SW 1271 (cell line): ENCODE measurements at regions not wholly inside any gene's neighbourhood (a gene's known extent, or its start where the extent isn't known, plus 50 kb on each side); places are given as distances from the start of the nearest gene placed in this dataset.
"Not testable (repeated sequence)": the region's sequence is repeated elsewhere in the genome, so short reads cannot be mapped to it uniquely, and the experiment has no call there.

Source experiments
- DNase-seq, 2 experiments: peaks; one replicate each; lab custom pipeline; 2025; lab: John Stamatoyannopoulos, UW

GRCh38 chr12:58419905-58420304 is 478.5 kb downstream of the ATP23 start:
- DNase-seq: no peak

GRCh38 chr12:58420503-58420902 is 479.1 kb downstream of the ATP23 start:
- DNase-seq: peak in 1 of 2 experiments; percentile 5

- no peak for DNase-seq
Measured at GRCh38 chr12:58421990-58422389, 480.6 kb downstream of the ATP23 start.

- no peak for DNase-seq
Measured at GRCh38 chr12:58424735-58425392, 483.5 kb downstream of the ATP23 start.

GRCh38 chr12:58425481-58426392 is 484.4 kb downstream of the ATP23 start:
- DNase-seq: peak in 1 of 2 experiments; percentile 68

- not testable (repeated sequence) for DNase-seq
Measured at GRCh38 chr12:58426437-58426836, 485.1 kb downstream of the ATP23 start.

GRCh38 chr12:58433959-58434358 is 486.3 kb downstream of the LRIG3 start:
- DNase-seq: peak in 1 of 2 experiments; percentile 29

GRCh38 chr12:58434726-58435125 is 485.6 kb downstream of the LRIG3 start:
- DNase-seq: no peak

- no peak for DNase-seq
Measured at GRCh38 chr12:58435647-58436046, 484.7 kb downstream of the LRIG3 start.

- no peak for DNase-seq
Measured at GRCh38 chr12:58441483-58441882, 478.8 kb downstream of the LRIG3 start.

- DNase-seq: peak in 1 of 2 experiments; percentile 40
Measured at GRCh38 chr12:58443273-58443980, 476.9 kb downstream of the LRIG3 start.

- DNase-seq: no peak
Measured at GRCh38 chr12:58443981-58444371, 476.3 kb downstream of the LRIG3 start.

GRCh38 chr12:58450868-58451482 is 469.3 kb downstream of the LRIG3 start:
- DNase-seq: no peak

GRCh38 chr12:58452546-58452945 is 467.8 kb downstream of the LRIG3 start:
- DNase-seq: no peak

GRCh38 chr12:58453306-58453705 is 467.0 kb downstream of the LRIG3 start:
- no peak for DNase-seq

GRCh38 chr12:58455136-58455535 is 465.2 kb downstream of the LRIG3 start:
- no peak for DNase-seq

- DNase-seq: no peak
Measured at GRCh38 chr12:58458102-58458501, 462.2 kb downstream of the LRIG3 start.

GRCh38 chr12:58459191-58459590 is 461.1 kb downstream of the LRIG3 start:
- no peak for DNase-seq

GRCh38 chr12:58463051-58463450 is 457.3 kb downstream of the LRIG3 start:
- no peak for DNase-seq

- DNase-seq: no peak
Measured at GRCh38 chr12:58465418-58465817, 454.9 kb downstream of the LRIG3 start.

GRCh38 chr12:58470266-58471010 is 449.9 kb downstream of the LRIG3 start:
- no peak for DNase-seq
